ENCODE measurements at regions not wholly inside any gene's neighbourhood (a gene's known extent, or its start where the extent isn't known, plus 50 kb on each side); places are given as distances from the start of the nearest gene placed in this dataset.

DNA sequence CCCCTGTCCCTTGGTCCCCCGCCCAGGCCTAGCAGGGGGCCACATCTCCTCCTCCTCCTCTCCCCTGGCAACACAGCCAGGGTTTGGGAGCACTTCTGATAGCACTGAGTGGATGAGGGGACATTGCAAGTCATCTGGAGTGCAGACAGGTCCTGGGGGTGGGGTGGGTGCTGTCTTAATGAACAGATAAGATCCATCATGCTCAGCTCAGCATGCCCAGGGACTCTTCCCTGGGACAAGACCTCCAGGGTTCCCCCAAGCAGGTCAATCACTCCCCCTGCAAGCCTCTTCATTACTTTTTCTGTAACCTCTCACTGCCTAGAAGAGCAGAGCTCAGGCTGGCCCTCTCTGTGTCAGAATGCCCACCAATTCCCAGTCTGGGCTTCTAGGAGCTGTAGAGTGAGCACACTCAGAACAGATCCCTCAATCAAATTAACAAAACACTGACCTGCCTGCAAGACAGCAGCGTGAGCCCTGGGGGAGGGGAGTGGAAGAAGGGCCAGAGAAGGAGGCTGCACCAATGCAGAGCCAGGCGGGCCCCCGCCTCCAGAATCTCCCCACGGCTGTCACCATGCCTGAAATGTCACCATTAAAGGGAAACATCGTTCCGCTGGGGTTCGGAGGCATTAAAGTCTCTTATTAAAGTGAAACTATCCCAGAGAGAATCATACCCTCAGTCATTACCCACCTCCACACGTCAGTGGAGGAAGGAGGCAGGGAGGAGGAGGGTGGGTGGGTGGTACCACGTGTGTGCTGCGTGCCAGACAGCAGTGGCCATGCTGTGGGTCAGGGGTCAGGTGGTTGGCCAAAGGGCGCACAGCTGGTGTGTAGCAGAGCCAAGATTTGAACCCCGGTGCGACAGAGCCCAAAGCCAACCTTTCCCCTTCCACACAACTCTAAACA is 114.7 kb upstream of the LINGO1 start:
- H3K9me3 ChIP-seq = no peaks in the 10 kb centered on the region
- DNase-seq (ENCODE audit: extremely low spot score) = no peak
- intact Hi-C loops (cut with DNase I) = no loop called here
- peaks cover 0 to 43% (median 0%) of the 10 kb centered on the region in 4 donors for H3K27me3 ChIP-seq
- no peak for TF ChIP-seq POLR2AphosphoS5 (IDR thresholded peaks at IDR 0.05)
- TF ChIP-seq, protein P1, sequence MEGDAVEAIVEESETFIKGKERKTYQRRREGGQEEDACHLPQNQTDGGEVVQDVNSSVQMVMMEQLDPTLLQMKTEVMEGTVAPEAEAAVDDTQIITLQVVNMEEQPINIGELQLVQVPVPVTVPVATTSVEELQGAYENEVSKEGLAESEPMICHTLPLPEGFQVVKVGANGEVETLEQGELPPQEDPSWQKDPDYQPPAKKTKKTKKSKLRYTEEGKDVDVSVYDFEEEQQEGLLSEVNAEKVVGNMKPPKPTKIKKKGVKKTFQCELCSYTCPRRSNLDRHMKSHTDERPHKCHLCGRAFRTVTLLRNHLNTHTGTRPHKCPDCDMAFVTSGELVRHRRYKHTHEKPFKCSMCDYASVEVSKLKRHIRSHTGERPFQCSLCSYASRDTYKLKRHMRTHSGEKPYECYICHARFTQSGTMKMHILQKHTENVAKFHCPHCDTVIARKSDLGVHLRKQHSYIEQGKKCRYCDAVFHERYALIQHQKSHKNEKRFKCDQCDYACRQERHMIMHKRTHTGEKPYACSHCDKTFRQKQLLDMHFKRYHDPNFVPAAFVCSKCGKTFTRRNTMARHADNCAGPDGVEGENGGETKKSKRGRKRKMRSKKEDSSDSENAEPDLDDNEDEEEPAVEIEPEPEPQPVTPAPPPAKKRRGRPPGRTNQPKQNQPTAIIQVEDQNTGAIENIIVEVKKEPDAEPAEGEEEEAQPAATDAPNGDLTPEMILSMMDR (IDR thresholded peaks at IDR 0.05) = no peak
- TF ChIP-seq EP300 (IDR thresholded peaks at IDR 0.05) = no peak
- no peak for TF ChIP-seq POLR2A (IDR thresholded peaks at IDR 0.05; ENCODE audit: low read depth)
- no peak overlapping the region for H3K27ac ChIP-seq (replicated peaks in 1 of 4)
- no peaks in the 10 kb centered on the region for H3K36me3 ChIP-seq
- peak overlapping the region in 3 of 4 donors; percentile 3 to 28 (median 22) for H3K4me3 ChIP-seq
- WGBS = 31% methylated on average over 13 of the region's 14 CpGs
- peaks cover 0 to 10% (median 8%) of the 10 kb centered on the region in 4 donors for H3K4me1 ChIP-seq

DNA sequence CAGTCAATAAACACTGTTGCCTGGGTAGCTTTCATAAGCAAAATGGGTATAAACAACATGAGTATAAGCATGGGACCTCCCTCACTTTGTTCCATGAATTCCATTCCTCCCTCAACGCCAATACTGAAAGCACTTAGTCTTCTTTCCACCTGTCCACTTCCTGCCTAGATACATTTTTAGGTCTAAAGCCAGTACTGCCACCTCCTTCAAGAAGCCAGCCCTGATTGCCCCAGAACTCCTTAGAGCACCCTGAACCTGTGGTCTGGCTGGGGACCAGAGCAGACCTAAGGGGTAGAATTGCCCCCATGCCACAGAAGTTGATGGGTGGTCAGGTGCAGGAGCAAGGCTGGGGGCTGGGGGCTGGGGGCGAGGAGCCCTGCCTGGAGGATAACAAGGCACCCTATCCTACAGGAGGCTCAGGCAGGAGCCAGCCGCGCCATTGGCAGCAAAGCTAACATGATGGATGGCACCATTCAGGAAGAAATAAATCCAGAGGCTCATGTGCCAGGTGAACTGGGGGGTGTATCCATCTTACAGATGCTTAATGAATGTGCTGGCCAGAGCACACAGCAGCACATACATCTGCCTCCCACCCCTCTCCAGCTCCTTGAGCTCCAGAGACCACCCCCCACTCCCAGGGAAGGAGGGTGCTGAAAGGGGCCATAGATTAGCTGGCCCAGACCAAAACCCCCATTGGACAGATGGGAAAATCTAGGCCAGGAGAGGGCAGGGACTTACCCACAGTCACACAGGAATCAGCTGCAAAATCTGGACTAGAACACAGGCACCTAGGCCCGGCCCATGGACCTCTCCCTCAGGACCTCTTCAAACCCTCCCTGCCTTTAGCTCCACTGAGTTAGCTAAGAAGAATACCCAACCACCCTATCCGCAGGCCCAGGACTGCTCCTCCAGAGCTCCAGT is 113.8 kb upstream of the LINGO1 start:
- 66% methylated on average over 6 of the region's 6 CpGs for WGBS
- Histone ChIP-seq H3K27ac (replicated peaks in 1 of 4) (no peak overlapping the region), H3K27me3 (peaks cover 0 to 52% (median 0%) of the 10 kb centered on the region in 4 donors), H3K9me3 (no peaks in the 10 kb centered on the region), H3K4me1 (peaks cover 0 to 10% (median 8%) of the 10 kb centered on the region in 4 donors), H3K4me3 (no peak overlapping the region), H3K36me3 (no peaks in the 10 kb centered on the region)
- TF ChIP-seq POLR2AphosphoS5 (IDR thresholded peaks at IDR 0.05) (no peak), POLR2A (IDR thresholded peaks at IDR 0.05; ENCODE audit: low read depth) (no peak), EP300 (IDR thresholded peaks at IDR 0.05) (no peak)
- TF ChIP-seq, protein P1 (IDR thresholded peaks at IDR 0.05) = no peak
- no peak for DNase-seq (ENCODE audit: extremely low spot score)
- intact Hi-C loops (cut with DNase I) = no loop called here

DNA sequence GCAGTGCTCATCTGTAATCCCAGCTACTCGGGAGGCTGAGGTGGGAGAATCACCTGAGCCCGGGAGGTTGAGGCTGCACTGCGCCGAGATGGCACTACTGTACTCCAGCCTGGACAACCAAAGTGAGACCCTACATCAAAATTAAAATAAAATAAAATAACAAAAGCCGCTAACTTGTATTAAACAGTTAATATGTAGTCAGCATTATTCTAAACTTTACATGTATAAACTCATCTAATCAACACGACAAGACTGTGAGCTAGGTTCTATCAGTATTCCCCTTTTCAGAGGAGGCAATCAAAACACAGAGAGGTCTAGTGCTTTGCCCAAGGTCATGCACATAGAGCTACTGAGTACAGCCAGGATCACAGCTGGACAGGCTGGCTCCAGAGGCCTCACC is 111.7 kb upstream of the LINGO1 start:
- DNase-seq (ENCODE audit: extremely low spot score) = no peak
- H3K4me1 ChIP-seq = peaks cover 0 to 10% (median 8%) of the 10 kb centered on the region in 4 donors
- H3K27me3 ChIP-seq = peaks cover 0 to 64% (median 0%) of the 10 kb centered on the region in 4 donors
- no peak overlapping the region for H3K4me3 ChIP-seq
- no peak overlapping the region for H3K27ac ChIP-seq (replicated peaks in 1 of 4)
- no peaks in the 10 kb centered on the region for H3K9me3 ChIP-seq
- intact Hi-C loops (cut with DNase I) = no loop called here
- TF ChIP-seq EP300 (IDR thresholded peaks at IDR 0.05) (no peak), POLR2AphosphoS5 (IDR thresholded peaks at IDR 0.05) (no peak), POLR2A (IDR thresholded peaks at IDR 0.05; ENCODE audit: low read depth) (no peak)
- TF ChIP-seq, protein P1 (IDR thresholded peaks at IDR 0.05) = no peak
- 86% methylated on average over 6 of the region's 6 CpGs for WGBS
- no peaks in the 10 kb centered on the region for H3K36me3 ChIP-seq

DNA sequence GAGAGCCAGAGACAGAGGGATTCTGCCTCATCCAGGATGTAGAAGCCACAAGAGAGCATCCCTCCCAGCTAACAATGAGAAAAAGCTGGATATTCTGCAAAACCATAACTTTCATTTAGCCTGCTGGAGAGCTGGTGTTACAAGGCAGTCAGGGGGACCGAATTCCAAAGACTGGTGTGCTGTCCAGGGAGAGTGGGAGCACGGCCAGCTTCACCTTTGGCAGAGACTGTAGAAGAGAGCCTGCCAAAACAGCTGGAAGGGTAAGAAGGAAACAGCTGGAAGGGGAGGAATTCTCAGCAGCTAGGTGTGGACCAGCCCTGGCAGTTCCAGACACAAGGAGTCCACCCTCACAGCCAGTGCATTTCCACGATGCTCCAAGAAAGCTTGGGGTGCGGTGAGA is 109.9 kb upstream of the LINGO1 start:
- Histone ChIP-seq H3K27ac (replicated peaks in 1 of 4) (no peak overlapping the region), H3K4me1 (peaks cover 0 to 6% (median 4%) of the 10 kb centered on the region in 4 donors), H3K27me3 (peaks cover 0 to 68% (median 2%) of the 10 kb centered on the region in 4 donors), H3K4me3 (no peak overlapping the region), H3K9me3 (no peaks in the 10 kb centered on the region), H3K36me3 (no peaks in the 10 kb centered on the region)
- intact Hi-C loops (cut with DNase I) = no loop called here
- TF ChIP-seq, protein P1 (IDR thresholded peaks at IDR 0.05) = no peak
- no peak for TF ChIP-seq POLR2A (IDR thresholded peaks at IDR 0.05; ENCODE audit: low read depth)
- no peak for TF ChIP-seq EP300 (IDR thresholded peaks at IDR 0.05)
- TF ChIP-seq POLR2AphosphoS5 (IDR thresholded peaks at IDR 0.05) = no peak
- WGBS = 43% methylated on average over 4 of the region's 4 CpGs
- DNase-seq (ENCODE audit: extremely low spot score) = no peak
